IMR-90 (cell line): ENCODE measurements at regions not wholly inside any gene's neighbourhood (a gene's known extent, or its start where the extent isn't known, plus 50 kb on each side); places are given as distances from the start of the nearest gene placed in this dataset.

Experiments
- CEBPB ChIP-seq: IDR thresholded peaks from 2 replicates; pipeline ENCODE4 v1.6.1; 2012; ENCODE audit warnings: low read depth, low read length, improper control_type of control experiment
- POLR2A ChIP-seq: IDR thresholded peaks from 2 replicates; pipeline ENCODE4 v1.6.1; 2012; ENCODE audit warnings: mild to moderate bottlenecking, low read depth, low read length
- RAD21 ChIP-seq: IDR thresholded peaks from 2 replicates; pipeline ENCODE4 v1.6.1; 2012; ENCODE audit warnings: low read length, improper control_type of control experiment

DNA sequence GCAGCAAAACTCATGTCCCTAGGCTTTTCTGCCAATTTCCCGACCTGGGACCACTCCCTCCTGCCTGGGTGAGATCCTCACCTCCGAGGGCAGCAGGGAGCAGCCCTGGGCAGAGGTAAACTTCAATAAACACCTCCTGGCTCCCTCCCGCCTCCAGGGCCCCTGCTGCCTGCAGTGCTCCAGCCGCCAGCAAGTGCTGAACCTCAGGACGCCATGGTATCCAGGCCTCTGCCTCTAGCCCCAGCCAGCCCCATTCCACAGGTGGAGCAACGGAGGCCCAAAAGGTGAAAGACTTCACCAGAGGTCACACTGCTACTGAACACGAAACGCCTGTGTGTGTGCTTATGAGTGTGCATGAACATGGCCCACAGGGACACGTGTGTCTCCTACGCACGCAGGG, 59.9 kb upstream of the LINGO1 start:
- TF ChIP-seq CEBPB (no peak), POLR2A (no peak), RAD21 (no peak)
